CD4-positive, alpha-beta T cell treated with Interleukin-21 for 1 hour (primary cell): ENCODE measurements at regions not wholly inside any gene's neighbourhood (a gene's known extent, or its start where the extent isn't known, plus 50 kb on each side); places are given as distances from the start of the nearest gene placed in this dataset.

Experiments
- DNase-seq: peaks from one replicate; pipeline ENCODE4 v3.0.0-alpha.2; 2020

DNA sequence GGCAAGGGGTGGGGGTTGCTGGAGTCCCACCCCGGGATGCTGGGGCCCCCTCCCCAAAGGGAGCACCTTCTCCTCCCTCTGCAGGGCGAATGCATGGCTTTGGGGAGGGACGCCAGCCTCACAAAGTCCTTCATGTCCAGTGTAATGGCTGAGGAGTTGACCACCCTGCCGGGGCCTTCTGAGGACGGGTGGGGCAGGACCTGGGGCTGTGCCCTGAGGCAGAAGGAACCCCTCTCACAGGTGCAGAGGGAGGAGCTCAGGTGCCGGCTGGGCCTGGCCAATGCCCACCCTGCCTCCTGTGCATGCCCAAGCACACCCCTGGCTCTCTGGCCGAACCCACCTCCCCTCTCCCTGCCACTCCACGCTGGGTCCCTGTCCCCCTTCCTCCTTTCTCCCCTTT, 64.3 kb upstream of the RNU6ATAC start:
- DNase-seq = no peak

GRCh38 chr9:134229466-134230091, 65.2 kb upstream of the RNU6ATAC start:
- DNase-seq = no peak

- DNase-seq = no peak
Observed at GRCh38 chr9:134230092-134230941, 66.0 kb upstream of the RNU6ATAC start.

DNA sequence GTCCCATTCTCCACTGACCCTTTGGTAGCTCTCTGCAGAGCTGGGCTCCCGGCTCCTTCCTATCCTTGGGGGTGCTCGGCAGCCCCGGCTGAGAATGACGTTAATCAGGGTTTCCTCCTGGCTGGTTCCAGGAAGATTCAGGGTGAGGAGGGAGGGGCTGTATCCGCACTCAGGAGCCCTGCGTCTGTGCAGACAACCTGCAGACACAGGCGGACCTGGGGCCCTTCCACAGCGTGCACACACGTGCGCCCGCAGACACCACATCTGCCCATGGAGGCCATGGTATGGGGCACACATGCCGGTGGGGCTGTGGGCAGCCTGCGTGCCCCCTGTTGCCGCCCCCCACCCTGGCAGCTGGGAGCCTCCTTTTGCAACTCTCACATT, 66.6 kb upstream of the RNU6ATAC start:
- no peak for DNase-seq

GRCh38 chr9:134231330-134231745, 67.0 kb upstream of the RNU6ATAC start:
- no peak for DNase-seq

GRCh38 chr9:134231767-134232166, 67.4 kb upstream of the RNU6ATAC start:
- no peak for DNase-seq

- DNase-seq = no peak
Observed at GRCh38 chr9:134233022-134233421, 68.7 kb upstream of the RNU6ATAC start.

GRCh38 chr9:134234001-134234660, 69.8 kb upstream of the RNU6ATAC start:
- no peak for DNase-seq

- DNase-seq = no peak
Observed at GRCh38 chr9:134234687-134235359, 70.5 kb upstream of the RNU6ATAC start.

DNA sequence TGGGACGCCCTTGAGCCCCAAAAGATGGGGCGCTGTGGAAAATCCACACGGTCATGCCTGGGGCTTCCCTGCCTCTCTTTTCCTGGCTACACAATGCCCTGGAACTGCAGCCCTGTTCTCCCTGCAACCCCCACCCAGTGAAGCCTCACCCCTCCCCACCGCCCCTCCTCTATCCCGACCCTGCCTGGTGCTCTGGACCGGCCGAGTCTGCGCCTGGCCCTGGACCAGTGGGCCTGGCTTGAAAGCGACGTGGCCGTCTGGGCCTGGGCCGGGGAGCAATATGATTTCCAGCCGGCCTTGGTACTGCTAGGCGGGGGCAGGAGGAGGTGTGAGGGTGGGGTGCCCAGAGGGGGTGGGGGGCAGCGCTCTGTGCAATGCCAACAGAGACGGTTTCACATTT, 71.0 kb upstream of the RNU6ATAC start:
- DNase-seq = no peak

DNA sequence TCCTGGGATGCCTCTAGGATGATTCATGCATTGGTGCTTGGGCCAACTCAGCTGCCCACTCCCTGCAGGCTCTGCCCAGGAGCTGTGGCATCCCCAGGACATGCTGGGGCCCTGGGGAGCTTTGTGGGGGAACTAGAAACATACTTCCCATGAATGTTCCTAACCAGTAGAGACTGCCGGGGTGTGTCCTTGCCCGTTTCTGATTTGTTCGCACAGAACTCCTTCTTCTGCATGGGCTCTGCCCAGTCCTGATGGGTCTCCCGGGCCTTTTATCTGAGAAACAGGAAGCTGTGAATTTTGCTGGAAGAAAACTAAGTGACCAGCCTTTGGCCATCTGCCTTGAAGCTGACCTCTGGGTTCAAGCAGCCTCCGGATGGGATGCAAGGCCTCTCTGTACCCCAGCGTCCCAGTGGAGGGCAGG, 71.6 kb upstream of the RNU6ATAC start:
- DNase-seq = no peak

DNA sequence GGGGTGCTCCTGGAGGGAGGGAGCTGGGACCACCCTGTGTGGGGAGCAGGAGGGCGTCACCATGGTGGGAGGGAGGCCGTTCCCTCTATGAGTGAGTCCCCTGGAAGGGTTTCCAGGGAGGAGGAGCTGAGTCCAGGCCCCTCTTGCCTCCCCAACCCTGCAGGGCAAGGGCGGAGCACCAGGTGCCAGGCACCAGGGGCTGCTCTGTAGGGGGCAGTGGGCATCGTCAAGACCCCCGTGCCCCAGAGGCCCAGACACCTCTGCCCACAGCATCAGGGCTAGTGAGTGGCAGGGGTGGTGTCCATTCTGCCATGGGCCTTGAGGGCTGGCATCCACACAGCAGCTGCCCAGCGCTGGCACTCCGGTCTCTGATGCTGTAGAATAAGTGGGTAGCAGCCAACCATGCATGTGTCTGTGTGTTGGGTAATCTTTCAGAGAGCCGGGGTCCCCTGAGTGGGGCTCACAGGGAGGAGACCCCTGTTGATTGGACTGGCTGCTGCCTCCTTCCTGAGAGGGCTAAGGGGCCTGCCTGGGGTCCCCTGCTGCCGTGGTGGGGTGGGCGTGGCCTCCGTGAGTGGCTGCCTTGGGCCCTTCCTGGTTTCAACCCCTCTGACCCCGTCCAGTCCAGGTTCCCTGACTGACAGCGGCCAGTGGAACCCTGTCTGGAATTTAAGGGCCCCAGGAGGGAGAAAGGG, 72.7 kb upstream of the RNU6ATAC start:
- no peak for DNase-seq

- no peak for DNase-seq
Observed at GRCh38 chr9:134237630-134238265, 73.4 kb upstream of the RNU6ATAC start.

- DNase-seq = no peak
Observed at GRCh38 chr9:134239130-134239903, 75.0 kb upstream of the RNU6ATAC start.

DNA sequence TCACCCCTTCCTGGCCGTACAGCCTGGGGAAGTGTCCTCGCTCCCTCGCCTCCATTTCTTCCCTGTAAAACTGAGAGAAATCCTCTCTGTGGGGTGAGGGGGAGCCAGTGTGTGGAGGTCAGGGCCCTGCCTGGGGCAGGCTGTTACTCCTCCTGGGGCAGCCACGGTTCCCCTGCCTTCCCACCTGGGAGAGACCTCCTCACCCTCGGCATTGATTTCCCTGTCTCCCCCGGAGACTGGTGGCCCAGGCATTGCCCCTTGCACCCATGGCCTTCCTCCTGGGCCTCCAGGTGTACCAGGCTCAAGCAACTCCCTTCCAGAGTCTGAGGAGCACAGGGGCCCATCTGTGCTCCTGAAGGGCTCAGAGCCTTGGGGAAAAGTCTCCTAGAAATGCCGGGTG, 75.6 kb upstream of the RNU6ATAC start:
- DNase-seq = no peak

DNA sequence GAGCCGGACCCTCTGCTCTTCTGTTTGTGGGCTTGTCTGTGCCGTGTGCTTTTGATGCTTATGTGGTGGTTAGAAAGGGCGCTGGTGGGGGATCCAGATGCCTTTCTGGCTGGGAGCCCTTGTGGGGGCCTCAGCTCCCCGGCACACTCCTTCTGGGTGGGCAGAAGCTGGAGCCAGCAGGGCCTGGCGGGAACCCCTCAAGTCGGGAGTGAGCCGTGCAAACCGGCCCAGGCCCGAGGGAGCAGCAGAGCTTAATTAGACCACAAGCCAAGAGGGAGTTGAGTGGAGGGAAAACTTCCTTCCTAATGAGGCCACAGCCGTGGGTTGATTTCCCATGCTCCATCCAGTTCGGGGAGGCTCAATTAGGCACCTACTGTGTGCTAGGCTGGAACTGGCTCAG, 76.0 kb upstream of the RNU6ATAC start:
- no peak for DNase-seq

GRCh38 chr9:134242706-134243105, 78.3 kb upstream of the RNU6ATAC start:
- DNase-seq = no peak

- peak; percentile 46 for DNase-seq
Observed at GRCh38 chr9:134243778-134244467, 79.6 kb upstream of the RNU6ATAC start.

DNA sequence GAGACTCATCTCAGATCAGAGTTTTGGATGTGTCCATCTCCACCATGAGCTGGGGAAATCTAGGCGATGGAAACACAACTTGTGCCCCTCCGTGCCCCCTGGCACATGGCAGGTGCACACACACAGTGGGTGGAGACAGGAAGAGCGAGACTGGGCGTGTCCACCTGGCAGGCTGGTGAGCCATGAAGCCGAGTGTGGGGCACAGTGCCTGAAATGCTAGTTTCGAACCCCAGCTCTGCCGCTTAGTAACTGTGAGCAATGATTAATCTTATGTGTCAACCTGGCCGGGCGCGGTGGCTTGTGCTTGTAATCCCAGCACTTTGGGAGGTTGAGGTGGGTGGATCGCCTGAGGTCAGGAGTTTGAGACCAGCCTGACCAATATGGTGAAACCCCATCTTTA, 80.8 kb upstream of the RNU6ATAC start:
- DNase-seq = no peak

- no peak for DNase-seq
Observed at GRCh38 chr9:134247918-134248631, 78.2 kb upstream of the RXRA start.
